HEK293 (cell line): ENCODE measurements at regions not wholly inside any gene's neighbourhood (a gene's known extent, or its start where the extent isn't known, plus 50 kb on each side); places are given as distances from the start of the nearest gene placed in this dataset.

Source experiments
- CTCF ChIA-PET: fragments of 350-600 bp; formaldehyde crosslinking; extraction: SDS; loops from one replicate; lab custom pipeline; 2021; ENCODE audit warnings: antibody characterized with exemption; lab: Yijun Ruan, JAX
- POLR2A ChIA-PET: fragments of 300-600 bp; formaldehyde crosslinking; extraction: SDS; loops from one replicate; lab custom pipeline; 2020; ENCODE audit warnings: antibody characterized with exemption, inconsistent platforms; lab: Yijun Ruan, JAX
- H3K27ac ChIP-seq: fragments of 200-500 bp; sonication (Bioruptor generic); 2 replicates; pipeline ENCODE4 v1.5.1; 2014; ENCODE audit warnings: low read depth, low read length, control low read depth, inconsistent platforms; ENCODE audit errors: extremely low read depth
- H3K36me3 ChIP-seq, 2 experiments: fragments of 200-500 bp in 1 of 2; sonication (Bioruptor generic) in 1 of 2; 1 replicate in 1 of 2; 2 replicates in 1 of 2; pipeline ENCODE4 v1.5.1; 2014 to 2017; ENCODE audit warnings: inconsistent platforms in 2 of 2, low read length in 2 of 2; ENCODE audit not compliant: control insufficient read depth in 2 of 2, insufficient read depth in 1 of 2
- H3K4me1 ChIP-seq: fragments of 200-500 bp; sonication (Bioruptor generic); 2 replicates; pipeline ENCODE4 v1.5.1; 2014; ENCODE audit warnings: mild to moderate bottlenecking, low read length, inconsistent platforms; ENCODE audit not compliant: control insufficient read depth, insufficient read depth
- H3K4me3 ChIP-seq: 2 replicates; pipeline ENCODE4 v1.5.1; 2011; ENCODE audit warnings: low read depth, mild to moderate bottlenecking, control low read depth, low read length, moderate library complexity
- H3K9me3 ChIP-seq: fragments of 200-500 bp; sonication (Bioruptor generic); 2 replicates; pipeline ENCODE4 v1.5.1; 2014; ENCODE audit warnings: low read depth, low read length, inconsistent platforms; ENCODE audit not compliant: control insufficient read depth, insufficient read depth
- ATF2 ChIP-seq: fragments of 450-650 bp; formaldehyde crosslinking; IDR thresholded peaks from 2 replicates; pipeline ENCODE4 v1.5.1; 2016; ENCODE audit warnings: missing biosample characterization, missing genetic modification characterization, low read depth
- GLI2 ChIP-seq: fragments of 450-650 bp; formaldehyde crosslinking; IDR thresholded peaks from 2 replicates; pipeline ENCODE4; 2017; ENCODE audit warnings: missing biosample characterization, missing genetic modification characterization, low read depth, borderline replicate concordance
- GLI4 ChIP-seq: fragments of 450-650 bp; formaldehyde crosslinking; IDR thresholded peaks from 2 replicates; pipeline ENCODE4 v1.5.1; 2016; ENCODE audit warnings: missing biosample characterization, missing genetic modification characterization
- HOXA7 ChIP-seq: sonication (generic); formaldehyde crosslinking; IDR thresholded peaks from 2 replicates; pipeline ENCODE4 v1.8.1; 2022; ENCODE audit warnings: missing genetic modification reagents, borderline replicate concordance
- HOXC10 ChIP-seq: sonication (generic); formaldehyde crosslinking; IDR thresholded peaks from 2 replicates; pipeline ENCODE4 v1.8.1; 2023; ENCODE audit warnings: mild to moderate bottlenecking, missing genetic modification reagents
- KLF7 ChIP-seq: fragments of 450-650 bp; formaldehyde crosslinking; IDR thresholded peaks from 2 replicates; pipeline ENCODE4 v1.5.1; 2016; ENCODE audit warnings: missing biosample characterization, missing genetic modification characterization, borderline replicate concordance
- RBAK ChIP-seq: fragments of 450-650 bp; formaldehyde crosslinking; IDR thresholded peaks from 2 replicates; pipeline ENCODE4 v1.5.1; 2016; ENCODE audit warnings: missing biosample characterization, missing genetic modification characterization
- SETDB1 ChIP-seq: IDR thresholded peaks from one replicate; pipeline ENCODE4 v1.6.1; 2017; ENCODE audit warnings: mild to moderate bottlenecking, low read length, moderate library complexity, mixed read lengths; ENCODE audit not compliant: insufficient read length
- ZNF121 ChIP-seq: fragments of 450-650 bp; formaldehyde crosslinking; IDR thresholded peaks from 2 replicates; pipeline ENCODE4 v1.5.1; 2016; ENCODE audit warnings: missing biosample characterization, missing genetic modification characterization
- ZNF184 ChIP-seq: fragments of 450-650 bp; IDR thresholded peaks from 2 replicates; pipeline ENCODE4 v1.5.1; 2018; ENCODE audit warnings: missing biosample characterization, mild to moderate bottlenecking, missing genetic modification characterization
- ZNF23 ChIP-seq: fragments of 450-650 bp; formaldehyde crosslinking; IDR thresholded peaks from 2 replicates; pipeline ENCODE4 v1.5.1; 2016; ENCODE audit warnings: missing biosample characterization, missing genetic modification characterization, borderline replicate concordance
- ZNF248 ChIP-seq: fragments of 450-650 bp; formaldehyde crosslinking; IDR thresholded peaks from 2 replicates; pipeline ENCODE4 v1.5.1; 2017; ENCODE audit warnings: missing biosample characterization, missing genetic modification characterization
- ZNF266 ChIP-seq: fragments of 450-650 bp; formaldehyde crosslinking; IDR thresholded peaks from 2 replicates; pipeline ENCODE4 v1.5.1; 2016; ENCODE audit warnings: missing biosample characterization, missing genetic modification characterization, low read depth
- ZNF514 ChIP-seq: fragments of 450-650 bp; formaldehyde crosslinking; IDR thresholded peaks from 2 replicates; pipeline ENCODE4 v1.5.1; 2016; ENCODE audit warnings: missing biosample characterization, missing genetic modification characterization
- ZNF529 ChIP-seq: fragments of 450-650 bp; formaldehyde crosslinking; IDR thresholded peaks from 2 replicates; pipeline ENCODE4 v1.5.1; 2017; ENCODE audit warnings: missing genetic modification characterization, missing biosample characterization; ENCODE audit not compliant: insufficient replicate concordance
- ZNF561 ChIP-seq: fragments of 450-650 bp; IDR thresholded peaks from 2 replicates; pipeline ENCODE4 v1.5.1; 2018; ENCODE audit warnings: missing biosample characterization, missing genetic modification characterization, borderline replicate concordance
- ZNF571 ChIP-seq: fragments of 450-650 bp; formaldehyde crosslinking; IDR thresholded peaks from 2 replicates; pipeline ENCODE4 v1.5.0; 2017; ENCODE audit warnings: missing biosample characterization, missing genetic modification characterization
- ZNF654 ChIP-seq: fragments of 450-650 bp; formaldehyde crosslinking; IDR thresholded peaks from 2 replicates; pipeline ENCODE4 v1.5.1; 2016; ENCODE audit warnings: low read depth, missing biosample characterization, missing genetic modification characterization
- ZNF747 ChIP-seq: fragments of 450-650 bp; formaldehyde crosslinking; IDR thresholded peaks from 2 replicates; pipeline ENCODE4 v1.5.1; 2016; ENCODE audit warnings: missing biosample characterization, missing genetic modification characterization
- ZNF76 ChIP-seq: fragments of 450-650 bp; formaldehyde crosslinking; IDR thresholded peaks from 2 replicates; pipeline ENCODE4; 2016; ENCODE audit warnings: low read depth, missing biosample characterization, missing genetic modification characterization, borderline replicate concordance
- ZNF830 ChIP-seq: fragments of 450-650 bp; IDR thresholded peaks from 2 replicates; pipeline ENCODE4 v1.5.0; 2018; ENCODE audit warnings: missing biosample characterization, missing genetic modification characterization, low read depth, mild to moderate bottlenecking, moderate library complexity
- TF ChIP-seq, protein P1 (sequence below): fragments of 450-650 bp; formaldehyde crosslinking; IDR thresholded peaks from 2 replicates; pipeline ENCODE4 v1.5.1; 2017; ENCODE audit warnings: missing biosample characterization, missing genetic modification characterization
- TF ChIP-seq, protein P2 (sequence below): fragments of 450-650 bp; formaldehyde crosslinking; IDR thresholded peaks from 2 replicates; pipeline ENCODE4 v1.5.1; 2016; ENCODE audit warnings: missing biosample characterization, missing genetic modification characterization

DNA sequence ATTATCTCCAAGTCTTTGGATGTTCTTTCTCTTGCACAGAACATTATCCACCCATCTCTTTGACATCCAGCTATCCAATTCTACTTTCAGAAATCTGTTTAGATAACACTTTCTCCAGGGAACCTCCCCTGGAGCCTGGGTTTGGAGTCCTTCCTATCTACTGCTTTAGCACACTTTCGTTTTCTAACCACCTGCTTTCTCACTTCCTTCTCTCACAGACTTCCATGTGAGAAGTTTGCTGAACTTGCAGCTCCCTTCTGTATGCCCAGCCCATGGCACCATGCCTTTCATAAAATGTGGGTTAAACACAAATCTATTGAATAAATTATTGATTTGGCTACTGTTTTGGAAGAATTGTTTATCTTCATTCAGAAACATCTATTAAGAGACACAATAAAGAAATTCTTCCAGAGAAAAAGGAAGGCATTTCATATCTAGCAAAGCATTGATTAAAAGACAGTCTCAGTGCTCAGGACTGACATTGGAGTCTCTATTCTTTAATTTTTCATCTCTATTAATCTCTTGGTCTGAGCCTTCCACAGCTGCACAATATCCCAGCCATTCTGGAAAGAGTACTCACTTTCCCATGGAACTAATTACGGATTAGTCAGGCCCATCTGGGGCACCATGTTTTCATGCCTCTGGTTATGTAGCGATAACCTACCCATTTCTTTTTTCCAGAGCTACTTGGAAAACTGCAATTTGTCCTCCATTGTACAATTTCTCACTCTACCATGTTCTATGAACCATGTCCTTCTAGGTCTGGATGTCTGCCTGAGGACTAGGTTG is 1077.3 kb downstream of the SORCS3 start:
- Histone ChIP-seq H3K4me3 (no peak overlapping the region), H3K4me1 (no peaks in the 10 kb centered on the region), H3K9me3 (no peaks in the 10 kb centered on the region), H3K36me3 (no peaks in the 10 kb centered on the region), H3K27ac (no peak overlapping the region)
- ChIA-PET POLR2A (no interaction called here), CTCF (no interaction called here)
- TF ChIP-seq ZNF571 (no peak), ZNF747 (tag by site-specific recombination) (no peak), ZNF121 (tag by site-specific recombination) (no peak), ZNF830 (tag by site-specific recombination) (no peak), RBAK (no peak), HOXC10 (CRISPR knock-in tag) (no peak), ZNF76 (no peak), ZNF529 (tag by site-specific recombination) (no peak), ZNF266 (tag by site-specific recombination) (no peak), ZNF654 (tag by site-specific recombination) (no peak), KLF7 (no peak), ZNF248 (tag by site-specific recombination) (no peak), GLI2 (tag by site-specific recombination) (no peak), ZNF514 (tag by site-specific recombination) (no peak)
- TF ChIP-seq, protein P1, sequence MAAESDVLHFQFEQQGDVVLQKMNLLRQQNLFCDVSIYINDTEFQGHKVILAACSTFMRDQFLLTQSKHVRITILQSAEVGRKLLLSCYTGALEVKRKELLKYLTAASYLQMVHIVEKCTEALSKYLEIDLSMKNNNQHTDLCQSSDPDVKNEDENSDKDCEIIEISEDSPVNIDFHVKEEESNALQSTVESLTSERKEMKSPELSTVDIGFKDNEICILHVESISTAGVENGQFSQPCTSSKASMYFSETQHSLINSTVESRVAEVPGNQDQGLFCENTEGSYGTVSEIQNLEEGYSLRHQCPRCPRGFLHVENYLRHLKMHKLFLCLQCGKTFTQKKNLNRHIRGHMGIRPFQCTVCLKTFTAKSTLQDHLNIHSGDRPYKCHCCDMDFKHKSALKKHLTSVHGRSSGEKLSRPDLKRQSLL (tag by site-specific recombination): no peak
- TF ChIP-seq, protein P2, sequence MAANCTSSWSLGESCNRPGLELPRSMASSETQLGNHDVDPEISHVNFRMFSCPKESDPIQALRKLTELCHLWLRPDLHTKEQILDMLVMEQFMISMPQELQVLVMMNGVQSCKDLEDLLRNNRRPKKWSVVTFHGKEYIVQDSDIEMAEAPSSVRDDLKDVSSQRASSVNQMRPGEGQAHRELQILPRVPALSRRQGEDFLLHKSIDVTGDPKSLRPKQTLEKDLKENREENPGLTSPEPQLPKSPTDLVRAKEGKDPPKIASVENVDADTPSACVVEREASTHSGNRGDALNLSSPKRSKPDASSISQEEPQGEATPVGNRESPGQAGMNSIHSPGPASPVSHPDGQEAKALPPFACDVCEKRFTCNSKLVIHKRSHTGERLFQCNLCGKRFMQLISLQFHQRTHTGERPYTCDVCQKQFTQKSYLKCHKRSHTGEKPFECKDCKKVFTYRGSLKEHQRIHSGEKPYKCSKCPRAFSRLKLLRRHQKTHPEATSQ (tag by site-specific recombination): no peak

GRCh38 chr10:105714728-105715127 is 1073.6 kb downstream of the SORCS3 start:
- H3K4me3 ChIP-seq: no peak overlapping the region

GRCh38 chr10:105707603-105708002 is 1066.5 kb downstream of the SORCS3 start:
- Histone ChIP-seq H3K27ac (no peak overlapping the region), H3K4me1 (no peaks in the 10 kb centered on the region), H3K4me3 (no peak overlapping the region)
- POLR2A ChIA-PET: interaction anchor here (0.7 kb wide), 1 partner anchor 1002 kb away, joined by 5 read pairs; no protein-coding TSS in a partner anchor
- no peak for TF ChIP-seq SETDB1
- TF ChIP-seq ATF2: 0 out of 2 replicates have a peak, but pooled peaks have one; percentile 58
- TF ChIP-seq HOXA7 (CRISPR knock-in tag): no peak
- TF ChIP-seq, all 188 proteins: peak for 1
- CTCF ChIA-PET: no interaction called here
- Histone ChIP-seq H3K9me3 (no peaks in the 10 kb centered on the region), H3K36me3 (no peaks in the 10 kb centered on the region)

More at GRCh38 chr10:105714728-105715127, 1073.6 kb downstream of the SORCS3 start:
- Histone ChIP-seq H3K27ac (no peak overlapping the region), H3K9me3 (no peaks in the 10 kb centered on the region), H3K4me1 (no peaks in the 10 kb centered on the region)
- TF ChIP-seq GLI4 (tag by site-specific recombination) (no peak), ZNF561 (no peak), ZNF23 (no peak), ZNF184 (tag by site-specific recombination) (no peak)
- TF ChIP-seq, all 188 proteins: peak for 0
- H3K36me3 ChIP-seq: no peaks in the 10 kb centered on the region
- ChIA-PET CTCF (no interaction called here), POLR2A (no interaction called here)
